ENCODE measurements at regions not wholly inside any gene's neighbourhood (a gene's known extent, or its start where the extent isn't known, plus 50 kb on each side); places are given as distances from the start of the nearest gene placed in this dataset.

DNA sequence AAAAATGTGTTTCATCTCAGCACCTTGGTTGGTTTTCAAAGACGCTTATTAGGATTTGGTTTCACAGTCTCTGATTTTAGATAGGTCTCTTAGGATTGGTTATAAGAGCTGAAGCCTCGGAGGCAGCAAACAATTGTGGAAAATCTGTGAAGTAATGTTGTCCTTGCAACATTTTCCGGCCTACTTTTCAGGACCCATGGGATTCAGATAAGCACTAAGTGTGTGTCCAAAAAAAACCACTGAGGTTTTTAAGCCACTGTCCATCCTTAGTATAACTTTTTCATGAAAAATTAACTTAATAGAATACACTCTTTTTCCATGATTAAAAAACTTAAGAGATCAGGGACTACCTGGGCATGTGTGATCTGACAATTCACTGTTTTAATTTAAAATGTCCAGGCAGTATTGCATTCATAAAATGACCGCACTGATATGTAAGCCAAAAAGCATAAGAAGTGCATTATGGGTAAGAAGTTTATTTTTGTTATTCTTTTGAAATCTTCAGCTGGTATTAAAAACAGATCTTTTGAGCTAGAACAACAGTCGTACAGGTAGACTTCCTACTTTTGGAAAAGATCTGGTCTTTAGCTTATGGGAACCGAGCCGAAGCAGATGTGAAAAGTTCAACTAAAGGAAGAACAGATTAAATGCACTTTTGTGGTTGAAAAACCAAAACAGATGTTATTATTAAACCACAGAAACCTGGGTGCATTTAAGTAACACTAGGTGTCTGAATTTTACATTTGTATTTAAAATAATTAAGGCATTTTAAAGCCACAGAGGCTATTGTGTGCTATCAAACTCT, 479.4 kb upstream of the ZEB2 start:
- DNase-seq (ENCODE audit: low read depth) = peak; percentile 68
- TF ChIP-seq, protein P1, sequence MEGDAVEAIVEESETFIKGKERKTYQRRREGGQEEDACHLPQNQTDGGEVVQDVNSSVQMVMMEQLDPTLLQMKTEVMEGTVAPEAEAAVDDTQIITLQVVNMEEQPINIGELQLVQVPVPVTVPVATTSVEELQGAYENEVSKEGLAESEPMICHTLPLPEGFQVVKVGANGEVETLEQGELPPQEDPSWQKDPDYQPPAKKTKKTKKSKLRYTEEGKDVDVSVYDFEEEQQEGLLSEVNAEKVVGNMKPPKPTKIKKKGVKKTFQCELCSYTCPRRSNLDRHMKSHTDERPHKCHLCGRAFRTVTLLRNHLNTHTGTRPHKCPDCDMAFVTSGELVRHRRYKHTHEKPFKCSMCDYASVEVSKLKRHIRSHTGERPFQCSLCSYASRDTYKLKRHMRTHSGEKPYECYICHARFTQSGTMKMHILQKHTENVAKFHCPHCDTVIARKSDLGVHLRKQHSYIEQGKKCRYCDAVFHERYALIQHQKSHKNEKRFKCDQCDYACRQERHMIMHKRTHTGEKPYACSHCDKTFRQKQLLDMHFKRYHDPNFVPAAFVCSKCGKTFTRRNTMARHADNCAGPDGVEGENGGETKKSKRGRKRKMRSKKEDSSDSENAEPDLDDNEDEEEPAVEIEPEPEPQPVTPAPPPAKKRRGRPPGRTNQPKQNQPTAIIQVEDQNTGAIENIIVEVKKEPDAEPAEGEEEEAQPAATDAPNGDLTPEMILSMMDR (IDR thresholded peaks at IDR 0.05; ENCODE audit: insufficient read depth, low read depth, low read length) = no peak
- no peak overlapping the region for H3K4me3 ChIP-seq (ENCODE audit: low read depth, low read length)

DNA sequence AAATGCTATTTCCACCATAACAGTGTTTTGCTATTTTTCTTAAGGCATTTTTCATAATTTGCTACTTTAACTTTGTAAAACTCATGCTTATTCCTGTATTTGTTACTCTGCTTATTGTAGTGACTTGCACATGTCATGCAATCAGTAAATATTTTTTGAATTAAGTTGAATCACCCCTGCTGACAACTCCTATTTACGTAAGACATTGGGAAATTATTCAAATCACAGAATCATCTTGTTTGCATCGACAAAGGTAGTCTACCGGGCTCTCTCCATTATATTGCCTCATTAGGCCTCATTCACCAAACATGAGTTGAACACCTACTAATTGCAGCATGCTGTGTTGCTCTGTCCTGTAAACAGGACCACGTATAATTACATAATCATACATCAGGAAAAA, 478.5 kb upstream of the ZEB2 start:
- TF ChIP-seq, protein P1 (IDR thresholded peaks at IDR 0.05; ENCODE audit: insufficient read depth, low read depth, low read length) = no peak
- no peak for DNase-seq (ENCODE audit: low read depth)

DNA sequence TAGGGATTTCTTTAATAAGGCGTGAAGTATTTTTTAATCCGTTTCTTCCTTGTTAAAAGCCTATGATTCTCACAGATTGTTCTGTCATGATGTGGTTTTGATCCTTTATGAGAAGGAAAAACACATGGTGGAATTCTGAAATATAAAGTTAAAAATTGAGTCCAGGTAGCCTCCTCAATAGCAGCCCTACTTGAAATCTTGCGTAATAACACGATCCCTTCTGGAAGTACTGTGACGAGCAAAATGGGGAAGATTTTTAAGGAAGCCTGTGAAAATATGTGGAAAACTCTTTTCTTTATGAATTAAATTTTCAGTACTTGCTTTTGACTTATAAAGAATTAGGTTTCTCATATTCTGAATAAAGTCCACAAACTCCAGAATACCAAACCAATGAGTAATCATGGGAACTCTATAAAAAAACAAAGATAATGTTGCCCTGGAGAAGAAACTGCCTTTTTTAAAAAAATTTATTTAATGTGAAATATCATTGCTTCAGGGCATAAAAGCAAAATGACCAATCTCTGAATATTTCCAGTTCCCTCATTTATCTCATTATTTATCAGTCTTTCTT, 476.4 kb upstream of the ZEB2 start:
- H3K4me3 ChIP-seq (ENCODE audit: low read depth, low read length) = no peak overlapping the region
- TF ChIP-seq, protein P1 (IDR thresholded peaks at IDR 0.05; ENCODE audit: insufficient read depth, low read depth, low read length) = no peak
- peak; percentile 48 for DNase-seq (ENCODE audit: low read depth)

More for the DNA sequence above, 478.5 kb upstream of the ZEB2 start:
- H3K4me3 ChIP-seq (ENCODE audit: low read depth, low read length) = no peak overlapping the region

DNA sequence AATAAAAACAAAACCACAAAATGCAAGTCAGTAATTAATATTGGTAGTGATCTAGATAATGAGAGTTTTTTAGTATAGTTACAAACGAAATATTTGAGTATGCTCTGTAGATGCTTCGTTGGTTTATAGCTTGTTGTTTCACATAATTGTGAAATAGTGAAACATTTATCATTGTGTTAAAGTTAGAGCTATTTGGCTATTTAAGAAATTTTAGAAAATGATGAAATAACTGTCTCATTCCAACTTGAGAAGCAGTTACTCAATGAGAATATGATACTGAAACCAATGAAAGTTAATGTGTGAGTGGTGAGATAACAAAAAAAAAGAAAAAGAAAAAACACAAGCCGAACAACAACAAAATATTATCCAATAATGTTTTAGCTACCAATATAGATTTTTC, 475.6 kb upstream of the ZEB2 start:
- DNase-seq (ENCODE audit: low read depth) = peak; percentile 68
- no peak overlapping the region for H3K4me3 ChIP-seq (ENCODE audit: low read depth, low read length)
- TF ChIP-seq, protein P1 (IDR thresholded peaks at IDR 0.05; ENCODE audit: insufficient read depth, low read depth, low read length) = no peak

DNA sequence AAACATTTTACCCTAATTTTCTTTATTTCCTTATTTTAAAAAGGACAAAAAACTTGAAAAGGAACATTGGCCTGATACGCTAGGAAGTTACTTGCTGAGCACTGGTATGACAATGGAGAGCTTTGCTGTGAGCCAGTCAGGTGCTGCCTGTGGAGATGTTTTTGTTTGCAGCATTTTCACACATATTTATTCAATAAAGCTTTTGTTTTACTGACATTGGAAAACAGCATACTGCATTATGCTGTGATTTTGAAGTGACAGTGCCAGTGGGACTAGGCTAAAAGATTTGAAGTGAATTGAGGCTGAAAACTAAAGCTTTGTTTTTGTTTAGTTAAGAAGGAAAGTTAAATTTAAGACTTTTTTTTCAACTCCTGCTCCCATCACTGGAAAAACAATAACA, 470.7 kb upstream of the ZEB2 start:
- no peak overlapping the region for H3K4me3 ChIP-seq (ENCODE audit: low read depth, low read length)
- no peak for DNase-seq (ENCODE audit: low read depth)
- TF ChIP-seq, protein P1 (IDR thresholded peaks at IDR 0.05; ENCODE audit: insufficient read depth, low read depth, low read length) = no peak

DNA sequence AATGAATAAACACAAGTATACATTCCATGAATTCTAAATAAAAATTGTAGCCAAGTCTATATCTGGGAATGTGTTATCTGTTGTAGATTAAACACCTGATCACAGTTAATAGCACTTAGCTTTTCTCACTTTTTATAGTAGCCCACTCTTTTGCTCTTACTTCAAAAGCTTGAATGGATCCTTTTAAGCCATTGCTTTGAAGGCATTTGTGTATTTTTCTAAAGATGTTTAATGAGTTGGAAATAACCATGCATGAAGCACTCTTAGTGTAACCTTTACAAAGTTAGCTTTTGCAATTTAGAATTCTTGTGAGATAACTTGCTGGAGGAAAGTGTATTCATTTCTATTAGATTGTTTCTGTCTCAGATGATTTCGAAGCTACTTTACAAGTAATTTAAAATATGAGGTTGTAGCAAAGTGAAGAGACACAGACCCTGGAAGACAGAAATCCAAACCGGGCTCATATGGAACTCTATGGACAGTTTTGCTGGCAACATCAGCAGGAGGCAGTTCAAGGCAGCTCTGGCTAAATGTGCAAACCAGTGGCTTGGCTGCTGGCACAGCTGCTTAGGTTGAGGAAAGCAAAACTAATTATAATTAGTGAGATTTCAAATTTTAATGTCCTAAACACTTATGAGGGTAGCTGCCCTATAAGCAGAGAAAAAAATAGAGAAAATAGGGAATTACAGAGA, 469.8 kb upstream of the ZEB2 start:
- DNase-seq (ENCODE audit: low read depth) = no peak
- TF ChIP-seq, protein P1 (IDR thresholded peaks at IDR 0.05; ENCODE audit: insufficient read depth, low read depth, low read length) = no peak
- H3K4me3 ChIP-seq (ENCODE audit: low read depth, low read length) = no peak overlapping the region
